ENCODE measurements at regions not wholly inside any gene's neighbourhood (a gene's known extent, or its start where the extent isn't known, plus 50 kb on each side); places are given as distances from the start of the nearest gene placed in this dataset.

- TF ChIP-seq EZH2 (IDR thresholded peaks at IDR 0.05; ENCODE audit: low read length, missing control alignments) (no peak), CTCF (conservative IDR thresholded peaks at IDR 0.05 in 1 of 2, IDR thresholded peaks at IDR 0.05 in 1 of 2; ENCODE audit: low read depth in 1 of 2, low read length in 2 of 2) (no peak)
These were observed 392.1 kb upstream of the FRG1 start for GRCh38 chr4:189548484-189549125.

All from fibroblast of lung (primary cell).